ENCODE measurements at regions not wholly inside any gene's neighbourhood (a gene's known extent, or its start where the extent isn't known, plus 50 kb on each side); places are given as distances from the start of the nearest gene placed in this dataset.
A peak's percentile ranks its signal among the peaks of the same experiment; 100 is the strongest.

GRCh38 chr5:130896636-130897035 lies 268.4 kb downstream of the HINT1 start:
- no peak overlapping the region for H3K4me3 ChIP-seq

GRCh38 chr5:130893006-130893405 lies 272.1 kb downstream of the HINT1 start:
- Histone ChIP-seq H3K4me1 (ENCODE audit: insufficient read depth) (no peaks in the 10 kb centered on the region), H2AFZ (no peak overlapping the region), H3K27me3 (no peaks in the 10 kb centered on the region), H3K4me3 (no peak overlapping the region), H3K79me2 (no peaks in the 10 kb centered on the region), H3K27ac (peak overlapping the region; percentile 26), H3K9me3 (ENCODE audit: low read depth) (no peaks in the 10 kb centered on the region), H3K4me2 (no peak overlapping the region), H3K36me3 (replicated peaks; ENCODE audit: insufficient read depth, low read depth) (no peaks in the 10 kb centered on the region), H4K20me1 (ENCODE audit: insufficient read depth, poor library complexity, severe bottlenecking) (no peaks in the 10 kb centered on the region), H3K9me2 (replicated peaks; ENCODE audit: insufficient read depth) (no peaks in the 10 kb centered on the region)
- WGBS (ENCODE audit: low lambda C conversion rate, missing lambda C conversion rate), result 77% methylated on average over 1 of the region's 1 CpG
- DNase-seq (ENCODE audit: low spot score), result no peak
- TF ChIP-seq EZH2 (IDR thresholded peaks at IDR 0.05; ENCODE audit: borderline replicate concordance) (no peak), EZH2phosphoT487 (IDR thresholded peaks at IDR 0.05; ENCODE audit: low read depth, severe bottlenecking, unreplicated experiment) (no peak)
- TF ChIP-seq, protein P1, sequence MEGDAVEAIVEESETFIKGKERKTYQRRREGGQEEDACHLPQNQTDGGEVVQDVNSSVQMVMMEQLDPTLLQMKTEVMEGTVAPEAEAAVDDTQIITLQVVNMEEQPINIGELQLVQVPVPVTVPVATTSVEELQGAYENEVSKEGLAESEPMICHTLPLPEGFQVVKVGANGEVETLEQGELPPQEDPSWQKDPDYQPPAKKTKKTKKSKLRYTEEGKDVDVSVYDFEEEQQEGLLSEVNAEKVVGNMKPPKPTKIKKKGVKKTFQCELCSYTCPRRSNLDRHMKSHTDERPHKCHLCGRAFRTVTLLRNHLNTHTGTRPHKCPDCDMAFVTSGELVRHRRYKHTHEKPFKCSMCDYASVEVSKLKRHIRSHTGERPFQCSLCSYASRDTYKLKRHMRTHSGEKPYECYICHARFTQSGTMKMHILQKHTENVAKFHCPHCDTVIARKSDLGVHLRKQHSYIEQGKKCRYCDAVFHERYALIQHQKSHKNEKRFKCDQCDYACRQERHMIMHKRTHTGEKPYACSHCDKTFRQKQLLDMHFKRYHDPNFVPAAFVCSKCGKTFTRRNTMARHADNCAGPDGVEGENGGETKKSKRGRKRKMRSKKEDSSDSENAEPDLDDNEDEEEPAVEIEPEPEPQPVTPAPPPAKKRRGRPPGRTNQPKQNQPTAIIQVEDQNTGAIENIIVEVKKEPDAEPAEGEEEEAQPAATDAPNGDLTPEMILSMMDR (IDR thresholded peaks at IDR 0.05; ENCODE audit: poor library complexity), result no peak

More at GRCh38 chr5:130896636-130897035, 268.4 kb downstream of the HINT1 start:
- Histone ChIP-seq H3K9me3 (ENCODE audit: low read depth) (no peaks in the 10 kb centered on the region), H3K4me1 (ENCODE audit: insufficient read depth) (no peaks in the 10 kb centered on the region), H3K79me2 (no peaks in the 10 kb centered on the region), H4K20me1 (ENCODE audit: insufficient read depth, poor library complexity, severe bottlenecking) (no peaks in the 10 kb centered on the region), H3K9me2 (replicated peaks; ENCODE audit: insufficient read depth) (no peaks in the 10 kb centered on the region), H3K27ac (no peak overlapping the region), H2AFZ (no peak overlapping the region), H3K27me3 (no peaks in the 10 kb centered on the region), H3K4me2 (no peak overlapping the region), H3K36me3 (replicated peaks; ENCODE audit: insufficient read depth, low read depth) (no peaks in the 10 kb centered on the region)
- DNase-seq (ENCODE audit: low spot score), result no peak
- WGBS (ENCODE audit: low lambda C conversion rate, missing lambda C conversion rate), result 92% methylated on average over 2 of the region's 2 CpGs
- TF ChIP-seq EZH2phosphoT487 (IDR thresholded peaks at IDR 0.05; ENCODE audit: low read depth, severe bottlenecking, unreplicated experiment) (no peak), EZH2 (IDR thresholded peaks at IDR 0.05; ENCODE audit: borderline replicate concordance) (no peak)
- TF ChIP-seq, protein P1 (IDR thresholded peaks at IDR 0.05; ENCODE audit: poor library complexity), result no peak

- Histone ChIP-seq H3K9me3 (ENCODE audit: low read depth) (no peaks in the 10 kb centered on the region), H3K27ac (no peak overlapping the region), H3K36me3 (replicated peaks; ENCODE audit: insufficient read depth, low read depth) (no peaks in the 10 kb centered on the region), H3K79me2 (no peaks in the 10 kb centered on the region), H2AFZ (no peak overlapping the region), H4K20me1 (ENCODE audit: insufficient read depth, poor library complexity, severe bottlenecking) (no peaks in the 10 kb centered on the region), H3K4me3 (no peak overlapping the region), H3K27me3 (no peaks in the 10 kb centered on the region), H3K4me2 (no peak overlapping the region), H3K4me1 (ENCODE audit: insufficient read depth) (peaks cover 12% of the 10 kb centered on the region), H3K9me2 (replicated peaks; ENCODE audit: insufficient read depth) (no peaks in the 10 kb centered on the region)
- 97% methylated on average over 2 of the region's 2 CpGs for WGBS (ENCODE audit: low lambda C conversion rate, missing lambda C conversion rate)
- DNase-seq (ENCODE audit: low spot score), result no peak
- TF ChIP-seq, protein P1 (IDR thresholded peaks at IDR 0.05; ENCODE audit: poor library complexity), result no peak
- TF ChIP-seq EZH2 (IDR thresholded peaks at IDR 0.05; ENCODE audit: borderline replicate concordance) (no peak), EZH2phosphoT487 (IDR thresholded peaks at IDR 0.05; ENCODE audit: low read depth, severe bottlenecking, unreplicated experiment) (no peak)
Observed at GRCh38 chr5:130890610-130891009, 274.4 kb downstream of the HINT1 start.

DNA sequence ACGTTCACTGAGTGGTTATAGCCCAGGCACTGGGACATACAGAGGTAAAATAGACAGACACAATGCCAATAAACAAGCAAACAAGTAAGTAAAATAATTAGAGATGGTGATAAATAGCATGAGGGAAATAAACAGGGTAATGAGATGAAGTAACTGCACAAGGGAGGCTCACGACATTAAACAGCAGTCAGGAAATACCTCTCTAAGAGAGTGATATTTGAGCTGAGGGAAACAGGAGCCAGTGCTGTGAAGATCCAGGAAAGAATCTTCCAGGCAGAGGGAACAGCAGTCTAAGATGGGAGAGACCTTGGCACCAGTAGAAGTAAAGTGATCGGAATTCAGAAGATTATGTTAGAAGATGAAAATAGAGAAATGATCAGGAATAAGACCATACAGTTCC lies 279.4 kb downstream of the HINT1 start:
- no peaks in the 10 kb centered on the region for H3K9me2 ChIP-seq (replicated peaks; ENCODE audit: insufficient read depth)
- WGBS (ENCODE audit: low lambda C conversion rate, missing lambda C conversion rate), result 37% methylated on average over 3 of the region's 3 CpGs
- no peaks in the 10 kb centered on the region for H3K9me3 ChIP-seq (ENCODE audit: low read depth)
- H3K4me3 ChIP-seq, result no peak overlapping the region
- H3K27ac ChIP-seq, result peak overlapping the region; percentile 90
- no peaks in the 10 kb centered on the region for H3K27me3 ChIP-seq
- H3K4me1 ChIP-seq (ENCODE audit: insufficient read depth), result peaks cover 30% of the 10 kb centered on the region
- no peaks in the 10 kb centered on the region for H3K79me2 ChIP-seq
- no peaks in the 10 kb centered on the region for H4K20me1 ChIP-seq (ENCODE audit: insufficient read depth, poor library complexity, severe bottlenecking)
- peak overlapping the region; percentile 38 for H3K4me2 ChIP-seq
- H2AFZ ChIP-seq, result no peak overlapping the region
- no peaks in the 10 kb centered on the region for H3K36me3 ChIP-seq (replicated peaks; ENCODE audit: insufficient read depth, low read depth)
- DNase-seq (ENCODE audit: low spot score), result no peak
- TF ChIP-seq EZH2 (IDR thresholded peaks at IDR 0.05; ENCODE audit: borderline replicate concordance) (no peak), EZH2phosphoT487 (IDR thresholded peaks at IDR 0.05; ENCODE audit: low read depth, severe bottlenecking, unreplicated experiment) (no peak)
- TF ChIP-seq, protein P1 (IDR thresholded peaks at IDR 0.05; ENCODE audit: poor library complexity), result no peak

Measured in hepatocyte (in vitro differentiated cells).